ENCODE measurements at regions not wholly inside any gene's neighbourhood (a gene's known extent, or its start where the extent isn't known, plus 50 kb on each side); places are given as distances from the start of the nearest gene placed in this dataset.

DNA sequence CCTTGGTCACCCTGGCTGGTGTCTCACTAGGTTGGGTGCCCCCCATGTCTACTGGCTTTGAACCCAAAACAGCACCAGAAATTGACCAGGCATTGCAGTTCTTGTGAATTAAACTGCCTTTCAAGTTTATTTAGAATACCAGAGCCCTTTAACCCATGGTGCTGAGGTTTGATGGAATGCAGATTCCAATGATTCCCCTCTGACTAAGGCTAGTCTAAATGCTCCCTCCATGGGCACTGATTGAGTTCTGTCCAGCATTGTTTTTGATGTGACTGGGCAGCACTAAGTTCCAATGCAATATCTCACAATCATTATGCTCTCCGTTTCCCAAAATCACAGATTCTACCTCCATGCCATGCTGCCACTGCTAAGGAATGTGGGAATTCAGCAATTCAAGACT is 1047.4 kb upstream of the LRRN3 start:
- no peak for DNase-seq (ENCODE audit: low spot score)

DNA sequence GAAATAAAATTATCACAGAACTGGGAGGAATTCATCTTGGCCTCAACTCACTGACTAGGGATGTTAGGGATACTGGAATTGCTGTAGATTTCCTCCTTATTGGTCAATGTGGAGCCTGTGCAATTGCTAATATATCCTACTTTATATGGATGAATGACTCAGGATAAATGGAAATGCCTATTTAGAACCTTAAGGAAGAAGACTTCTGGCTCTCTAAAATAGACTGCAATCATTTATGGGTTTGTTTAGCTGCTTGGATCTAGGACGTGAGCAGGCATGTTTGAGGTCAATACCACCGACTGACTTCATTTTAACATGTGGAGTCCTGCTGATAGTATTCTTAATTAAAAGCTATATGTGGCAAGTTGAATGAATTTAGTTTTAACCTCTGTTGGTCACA is 1040.1 kb upstream of the LRRN3 start:
- DNase-seq (ENCODE audit: low spot score), result no peak

DNA sequence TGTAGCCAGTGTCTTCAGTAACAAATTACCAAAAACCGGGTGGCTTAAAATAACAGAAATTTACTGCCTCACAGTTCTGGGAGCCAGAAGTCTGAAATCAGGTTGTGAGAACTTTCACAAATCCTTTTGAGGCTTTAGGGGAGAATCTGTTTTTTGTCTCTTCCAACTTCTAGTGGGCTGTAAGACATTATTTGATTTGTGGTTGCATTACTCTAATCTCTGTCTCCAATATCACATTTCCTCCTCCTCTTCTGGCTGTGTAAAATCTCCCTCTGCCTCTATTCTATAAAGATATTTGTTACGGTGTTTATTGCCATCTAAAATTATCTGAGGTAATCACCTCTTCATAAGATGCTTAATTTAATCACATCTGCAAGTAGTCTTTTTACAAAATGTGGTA is 1039.6 kb upstream of the LRRN3 start:
- DNase-seq (ENCODE audit: low spot score), result no peak

DNA sequence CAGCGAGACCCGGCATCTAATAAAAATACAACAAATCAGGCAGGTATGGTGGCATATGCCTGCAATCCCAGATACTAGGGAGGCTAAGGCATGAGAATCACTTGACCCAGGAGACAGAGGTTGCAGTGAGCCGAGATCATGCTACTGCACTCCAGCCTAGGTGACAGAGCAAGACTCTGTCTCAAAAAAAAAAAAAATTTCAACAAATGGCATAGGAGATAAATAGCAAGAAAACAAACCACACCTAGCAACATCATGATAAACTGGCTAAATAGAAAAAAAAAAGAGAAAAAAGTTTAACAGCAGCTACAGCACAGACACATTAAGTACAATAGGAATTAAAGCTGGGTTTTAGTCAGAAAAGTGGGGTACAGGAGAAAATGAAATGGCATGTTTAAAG is 1034.6 kb upstream of the LRRN3 start:
- no peak for DNase-seq (ENCODE audit: low spot score)

DNA sequence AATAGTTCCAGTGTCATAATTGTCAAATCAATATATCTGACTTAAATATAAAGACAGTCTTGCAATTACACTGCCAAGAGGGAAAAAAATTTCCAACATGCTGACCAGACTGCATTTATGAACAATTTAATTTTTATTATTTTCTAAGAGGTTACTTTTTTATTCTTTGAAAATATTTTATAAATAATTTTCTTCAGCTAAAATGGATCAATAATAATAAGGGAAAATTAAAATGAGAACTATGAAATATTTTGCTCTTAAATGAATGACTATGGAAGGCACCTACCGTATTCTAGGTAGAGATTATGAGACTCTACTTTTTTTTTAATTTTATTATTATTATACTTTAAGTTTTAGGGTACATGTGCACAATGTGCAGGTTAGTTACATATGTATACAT is 1032.5 kb upstream of the LRRN3 start:
- DNase-seq (ENCODE audit: low spot score), result no peak

DNA sequence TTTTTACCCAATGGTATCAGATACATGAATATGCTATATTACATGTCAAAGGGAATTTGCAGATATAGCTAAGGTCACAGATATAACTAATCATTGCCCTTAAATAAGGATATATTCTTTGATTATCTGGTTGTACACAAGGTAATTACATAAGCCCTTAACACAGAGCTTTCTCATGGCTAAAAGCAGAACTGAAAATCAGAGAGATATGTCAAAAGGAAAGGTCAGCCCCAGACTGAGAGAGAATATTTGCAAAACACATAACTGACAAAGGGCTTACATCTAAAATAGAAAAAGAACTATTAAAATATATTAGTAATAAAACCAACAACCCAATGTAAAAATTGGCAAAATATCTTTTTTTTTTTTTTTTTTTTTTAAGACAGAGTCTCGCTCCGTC is 1029.5 kb upstream of the LRRN3 start:
- DNase-seq (ENCODE audit: low spot score), result no peak

DNA sequence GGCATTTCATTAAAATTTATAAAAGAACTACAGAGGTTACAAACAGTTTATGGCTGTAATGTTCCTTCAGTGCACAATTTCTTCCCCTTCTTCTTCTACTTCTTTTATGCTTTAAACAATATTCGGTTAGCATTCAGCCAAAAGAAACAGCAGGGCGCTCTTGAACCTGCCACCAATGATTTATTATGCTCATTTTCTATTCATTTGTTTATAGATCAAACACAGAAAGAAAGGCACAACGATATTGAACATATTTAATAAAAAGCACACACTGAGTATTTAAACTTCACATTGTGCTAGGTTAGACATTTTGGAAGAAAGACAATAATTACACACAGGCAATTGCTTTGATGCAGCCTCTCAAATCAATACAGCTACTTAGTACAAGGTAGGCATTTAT is 1025.8 kb upstream of the LRRN3 start:
- DNase-seq (ENCODE audit: low spot score), result no peak

DNA sequence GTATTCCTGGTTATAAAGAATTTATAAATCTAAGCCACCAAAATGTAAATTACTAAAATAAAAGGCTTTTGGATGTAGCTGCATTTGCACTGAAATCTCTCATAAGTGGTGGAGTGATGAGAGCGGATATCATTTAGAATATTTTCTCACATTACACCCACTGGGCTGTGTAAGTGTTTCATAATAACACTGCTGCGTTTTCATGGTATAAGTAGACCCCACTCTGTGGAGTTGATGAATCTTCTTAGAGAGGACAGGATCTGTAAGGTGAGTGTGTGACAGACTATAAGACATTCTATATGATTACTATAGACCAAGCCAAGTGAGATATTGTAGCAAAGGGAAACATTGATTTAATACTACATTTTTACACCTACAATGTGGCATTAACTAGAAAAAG is 1024.1 kb upstream of the LRRN3 start:
- no peak for DNase-seq (ENCODE audit: low spot score)

DNA sequence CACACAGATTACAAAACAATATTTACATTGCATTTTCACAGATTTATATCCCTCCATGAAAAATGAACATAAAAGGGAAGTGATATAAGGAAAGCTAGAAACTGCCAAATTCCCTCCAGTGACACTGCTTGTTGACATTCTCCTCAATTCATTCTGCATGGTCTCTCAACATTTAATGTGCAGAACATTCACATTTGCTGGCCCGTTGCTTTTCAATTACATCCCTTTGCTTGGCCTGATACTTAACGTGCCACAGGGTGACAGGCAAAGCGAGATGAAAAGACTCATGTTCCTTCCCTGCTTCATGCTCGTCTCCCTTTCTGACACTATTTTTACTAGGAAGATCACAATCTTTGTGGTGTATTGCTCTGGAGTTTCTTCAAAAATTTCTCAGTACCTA is 1019.7 kb upstream of the LRRN3 start:
- no peak for DNase-seq (ENCODE audit: low spot score)

DNA sequence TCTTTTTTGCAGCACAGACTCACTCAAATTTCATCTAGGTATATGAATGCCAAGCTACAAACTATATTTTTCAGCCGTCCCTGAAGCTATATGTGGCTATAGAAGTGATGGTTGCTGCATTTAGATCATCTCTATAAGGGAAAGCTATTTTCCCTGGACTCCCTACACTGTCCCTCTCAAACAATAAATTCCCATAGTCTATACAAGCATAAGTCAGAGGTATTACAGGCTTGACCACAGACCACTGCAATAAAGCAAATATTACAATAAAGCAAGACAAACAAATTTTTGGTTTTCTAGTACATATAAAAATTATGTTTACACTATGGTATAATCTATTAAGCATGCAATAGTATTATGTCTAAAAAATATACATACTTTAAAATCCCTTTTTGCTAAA is 1015.5 kb upstream of the LRRN3 start:
- no peak for DNase-seq (ENCODE audit: low spot score)

DNA sequence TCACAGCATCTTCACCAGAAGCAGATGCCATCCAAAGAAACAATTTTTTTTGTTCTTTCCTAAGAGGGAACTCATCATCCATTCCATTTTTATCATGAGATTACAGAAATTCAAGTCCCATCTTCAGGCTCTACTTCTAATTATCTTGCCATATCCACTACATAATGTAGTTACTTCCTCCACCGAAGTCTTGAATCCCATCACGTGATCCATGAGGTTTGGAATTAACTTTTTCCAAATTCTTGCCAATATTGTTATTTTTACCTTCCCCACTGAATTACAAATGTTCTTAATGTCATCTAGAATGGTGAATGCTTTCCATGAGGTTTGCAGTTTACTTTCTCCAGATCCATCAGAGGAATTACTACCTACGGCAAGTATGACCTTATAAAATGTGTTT is 1014.7 kb upstream of the LRRN3 start:
- DNase-seq (ENCODE audit: low spot score), result no peak

DNA sequence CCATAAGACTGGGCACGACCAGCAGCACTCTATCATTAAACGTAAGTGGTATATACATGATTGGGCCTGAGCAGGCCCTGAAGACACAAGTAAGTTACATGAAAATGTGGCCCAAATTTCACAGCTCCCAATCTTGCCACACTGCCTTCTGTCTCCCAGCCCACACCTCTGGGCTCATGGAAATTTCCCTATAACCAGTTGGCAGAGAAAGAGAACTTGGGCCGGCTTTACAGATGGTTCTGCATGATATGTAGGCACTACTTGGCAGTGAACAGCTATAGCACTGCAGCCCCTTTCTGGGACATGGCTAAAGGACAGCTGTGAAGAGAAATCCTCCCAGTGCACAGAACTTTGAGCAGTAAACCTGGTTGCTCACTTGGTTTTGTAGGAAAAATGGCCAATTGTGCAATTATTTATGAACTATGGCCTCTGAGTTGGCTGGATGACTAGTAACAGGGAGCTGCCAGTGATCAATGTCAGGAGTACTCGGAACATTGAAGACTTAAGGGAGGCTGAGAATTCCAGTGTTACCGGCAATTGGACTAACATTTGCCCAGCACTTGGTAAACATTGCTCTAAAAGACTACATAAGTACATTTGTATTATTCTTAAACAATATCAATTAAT is 1006.6 kb upstream of the LRRN3 start:
- no peak for DNase-seq (ENCODE audit: low spot score)

DNA sequence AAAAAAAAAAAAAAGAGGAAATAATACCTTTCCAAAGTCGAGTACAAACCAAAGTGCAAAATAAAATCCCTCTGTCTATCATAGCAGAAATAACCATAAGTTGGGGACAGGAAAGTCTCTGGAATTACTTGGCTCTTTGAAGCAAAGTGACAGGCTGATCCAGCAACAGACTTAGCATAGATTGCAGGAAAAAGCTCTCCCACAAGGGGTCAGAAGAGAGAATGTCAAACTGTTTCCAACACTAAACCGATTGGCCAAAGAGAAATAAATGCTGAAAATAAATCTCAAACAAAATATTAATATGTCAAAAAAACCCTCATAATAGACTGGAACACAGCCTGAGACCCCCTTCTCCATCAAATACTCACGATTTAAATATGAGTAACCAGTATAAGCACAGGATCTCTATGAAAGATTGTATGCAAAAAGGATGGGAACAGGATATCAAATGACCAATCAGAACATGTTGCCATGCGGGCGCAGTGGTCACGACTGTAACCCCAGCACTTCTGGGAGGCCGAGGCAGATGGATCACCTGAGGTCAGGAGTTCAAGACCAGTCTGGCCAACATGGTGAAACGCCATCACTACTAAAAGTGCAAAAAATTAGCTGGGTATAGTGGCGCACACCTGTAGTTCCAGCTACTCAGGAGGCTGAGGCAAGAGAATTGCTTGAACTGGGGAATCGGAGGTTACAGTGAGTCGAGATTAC is 1000.7 kb upstream of the LRRN3 start:
- DNase-seq (ENCODE audit: low spot score), result peak; percentile 13

DNA sequence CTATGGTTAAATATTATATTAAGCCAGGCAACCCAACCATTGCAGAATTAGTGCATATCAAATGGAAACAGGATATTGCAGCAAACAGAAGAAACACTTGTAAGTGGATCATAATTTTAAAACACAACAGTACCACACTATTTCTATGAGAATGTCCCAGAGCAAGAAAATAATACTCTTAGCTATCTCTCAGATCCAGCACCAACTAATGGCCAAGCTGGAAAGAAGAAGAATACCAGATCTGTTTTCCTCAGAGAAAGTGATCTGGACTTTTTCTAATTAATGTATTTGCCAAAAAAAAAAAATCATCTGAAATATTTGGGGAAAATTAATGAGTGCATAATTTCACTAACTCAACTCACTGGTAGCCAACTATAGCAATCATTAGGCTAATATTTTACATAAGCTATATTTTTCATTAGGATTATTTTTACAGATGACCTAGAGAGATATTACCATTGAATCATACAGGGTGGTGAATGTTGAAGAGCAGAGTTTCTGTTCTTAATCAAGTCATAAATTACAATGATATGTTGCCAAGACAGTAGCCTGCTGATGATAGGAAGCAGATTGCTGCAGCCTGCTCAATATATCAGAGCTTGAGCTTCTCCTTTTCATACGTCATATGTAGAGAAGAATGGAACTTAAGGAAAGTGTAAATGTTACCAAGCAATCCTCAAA is 995.4 kb upstream of the LRRN3 start:
- no peak for DNase-seq (ENCODE audit: low spot score)

DNA sequence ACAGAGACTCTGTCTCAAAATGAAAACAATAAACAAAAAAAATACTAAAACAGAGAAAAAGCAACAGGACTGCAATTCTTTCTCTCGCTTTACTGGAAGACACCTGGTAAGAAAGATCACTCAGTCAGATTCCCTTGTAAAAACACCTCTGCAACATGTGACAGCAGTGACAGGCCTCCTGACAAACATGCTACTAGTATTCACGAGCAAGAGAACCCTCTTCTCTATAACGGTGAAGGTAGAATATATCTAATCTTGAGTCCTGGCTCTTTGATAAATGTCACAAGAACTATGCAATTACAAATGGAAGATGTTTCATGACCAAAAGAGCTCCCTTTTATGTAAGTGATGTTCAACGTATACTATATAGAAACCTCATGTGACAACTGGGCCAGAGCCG is 986.7 kb upstream of the LRRN3 start:
- DNase-seq (ENCODE audit: low spot score), result no peak

DNA sequence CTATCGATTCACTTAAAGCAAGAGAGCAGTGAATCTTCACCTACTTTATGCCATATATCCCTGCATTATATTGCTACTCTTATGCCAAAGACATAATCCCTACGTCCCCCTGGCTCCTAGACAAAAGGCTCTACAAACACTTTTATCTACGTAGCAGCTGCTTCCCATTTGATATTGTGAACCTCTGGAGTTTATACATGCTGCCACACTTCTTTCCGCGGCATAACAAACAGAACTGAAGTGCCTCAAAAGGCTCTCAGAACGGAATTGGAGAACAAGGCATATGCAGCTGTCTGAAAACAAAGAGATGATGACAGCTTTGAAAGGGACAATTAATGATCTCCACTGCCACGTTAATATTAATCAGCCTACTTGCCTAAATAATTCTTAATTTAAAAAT is 985.6 kb upstream of the LRRN3 start:
- DNase-seq (ENCODE audit: low spot score), result no peak

DNA sequence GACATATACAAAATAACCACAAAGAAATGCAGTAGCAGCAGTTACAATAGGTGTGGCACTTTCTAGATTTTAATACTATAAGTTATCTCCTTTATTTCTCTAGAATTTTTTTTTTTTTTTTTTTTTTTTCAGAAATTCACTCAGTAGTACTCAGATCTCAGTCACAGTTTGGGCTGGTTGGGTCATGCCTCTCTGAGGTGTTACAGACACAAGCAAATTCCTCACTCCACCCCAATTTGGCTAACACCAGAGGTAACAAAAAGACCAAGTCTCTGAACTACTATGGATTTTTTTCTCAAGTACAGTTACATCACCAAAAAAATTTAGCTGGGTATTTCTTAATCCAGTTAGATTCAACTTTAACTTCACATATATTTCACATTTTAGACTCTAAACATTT is 985.1 kb upstream of the LRRN3 start:
- DNase-seq (ENCODE audit: low spot score), result no peak

DNA sequence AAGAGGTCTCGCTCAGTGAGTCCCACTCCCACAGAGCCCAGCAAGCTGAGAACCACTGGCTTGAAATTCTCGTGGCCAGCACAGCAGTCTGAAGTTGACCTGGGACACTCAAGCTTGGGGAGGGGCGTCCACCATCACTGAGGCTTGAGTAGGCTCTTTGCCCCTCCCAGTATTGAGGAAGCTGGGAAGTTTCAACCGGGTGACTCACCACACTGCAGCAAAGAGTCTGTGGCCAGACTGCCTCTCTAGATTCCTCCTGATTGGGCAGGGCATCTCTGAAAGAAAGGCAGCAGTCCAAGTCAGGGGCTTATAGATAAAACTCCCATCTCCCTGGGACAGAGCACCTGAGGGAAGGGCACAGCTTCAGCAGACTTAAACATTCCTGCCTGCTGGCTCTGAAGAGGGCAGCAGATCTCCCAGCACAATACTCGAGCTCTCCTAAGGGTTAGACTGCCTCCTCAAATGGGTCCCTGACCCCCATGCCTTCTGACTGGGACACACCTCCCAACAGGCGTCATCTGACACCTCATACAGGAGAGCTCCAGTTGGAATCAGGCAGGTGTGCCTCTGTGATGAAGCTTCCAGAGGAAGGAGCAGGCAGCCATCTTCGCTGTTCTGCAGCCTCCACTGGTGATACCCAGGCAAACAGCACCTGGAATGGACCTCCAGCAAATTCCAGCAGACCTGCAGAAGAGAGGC is 970.9 kb upstream of the LRRN3 start:
- DNase-seq (ENCODE audit: low spot score), result no peak

DNA sequence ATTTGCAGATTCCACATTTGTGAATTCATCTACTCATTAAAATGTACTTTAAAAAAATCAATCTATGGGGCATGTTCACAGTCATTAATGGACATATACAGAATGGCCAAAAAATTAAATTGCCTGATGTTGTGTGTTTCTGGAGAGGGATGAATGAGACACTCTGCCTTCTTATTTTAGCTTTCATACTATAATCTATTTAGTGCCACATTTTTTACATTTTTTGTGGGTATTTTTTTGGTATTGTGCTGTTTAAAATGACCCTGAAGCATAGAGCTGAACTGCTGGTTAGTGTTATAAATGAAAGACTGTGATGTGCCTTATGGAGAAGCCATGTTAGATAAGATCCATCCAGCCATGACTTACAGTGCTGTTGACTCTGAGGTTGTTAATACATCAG is 961.8 kb upstream of the LRRN3 start:
- no peak for DNase-seq (ENCODE audit: low spot score)

DNA sequence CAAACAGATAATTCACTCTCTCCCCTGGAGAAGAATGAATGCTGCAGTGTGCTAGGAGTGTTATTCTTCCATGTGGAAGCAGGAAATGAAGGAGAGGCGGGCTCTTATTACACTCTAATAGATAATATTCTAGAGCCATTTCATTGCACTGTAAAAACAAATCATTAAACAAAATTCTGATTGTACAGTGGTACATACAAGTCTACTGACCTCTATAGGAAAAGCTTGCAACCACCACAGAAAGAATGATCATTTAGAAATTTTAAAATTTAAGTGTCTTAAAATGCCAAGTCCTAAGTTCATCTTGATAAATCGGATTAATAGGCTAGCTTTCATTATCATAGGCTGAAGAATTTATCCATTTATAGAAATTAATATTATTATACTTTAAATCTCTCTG is 960.3 kb upstream of the LRRN3 start:
- DNase-seq (ENCODE audit: low spot score), result peak; percentile 8

DNA sequence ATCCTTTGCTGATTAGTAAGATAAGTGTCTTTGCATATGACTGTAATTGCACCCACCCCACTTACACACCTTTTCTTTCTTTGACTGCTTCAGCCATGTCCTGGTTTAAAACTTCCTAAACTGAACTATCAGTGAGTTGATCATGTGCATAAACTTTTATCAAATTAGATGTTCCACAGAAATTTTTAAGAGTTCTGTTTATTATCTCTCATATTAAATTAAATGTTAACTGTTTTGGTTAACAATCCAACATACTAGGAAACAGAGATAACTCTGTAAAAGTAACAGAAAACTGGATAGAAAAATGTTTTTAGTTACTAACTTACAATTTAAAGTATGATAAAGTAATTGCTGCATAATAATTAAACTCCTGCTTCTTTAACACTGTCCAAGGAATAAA is 959.6 kb upstream of the LRRN3 start:
- DNase-seq (ENCODE audit: low spot score), result no peak

DNA sequence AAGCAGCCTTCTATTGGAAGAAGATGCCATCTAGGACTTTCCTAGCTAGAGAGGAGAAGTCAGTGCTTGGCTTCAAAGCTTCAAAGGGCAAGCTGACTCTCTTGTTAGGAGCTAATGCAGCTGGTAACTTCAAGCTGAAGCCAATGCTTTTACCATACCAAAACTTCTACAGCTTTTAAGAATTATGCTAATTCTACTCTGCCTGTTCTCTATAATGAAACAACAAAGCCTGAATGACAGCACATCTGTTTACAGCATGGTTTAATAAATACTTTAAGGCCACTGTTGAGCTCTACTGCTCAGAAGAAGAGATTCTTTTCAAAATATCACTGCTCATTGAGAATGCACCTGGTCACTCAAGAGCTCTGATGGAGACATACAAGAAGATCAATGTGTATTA is 951.9 kb upstream of the LRRN3 start:
- no peak for DNase-seq (ENCODE audit: low spot score)

DNA sequence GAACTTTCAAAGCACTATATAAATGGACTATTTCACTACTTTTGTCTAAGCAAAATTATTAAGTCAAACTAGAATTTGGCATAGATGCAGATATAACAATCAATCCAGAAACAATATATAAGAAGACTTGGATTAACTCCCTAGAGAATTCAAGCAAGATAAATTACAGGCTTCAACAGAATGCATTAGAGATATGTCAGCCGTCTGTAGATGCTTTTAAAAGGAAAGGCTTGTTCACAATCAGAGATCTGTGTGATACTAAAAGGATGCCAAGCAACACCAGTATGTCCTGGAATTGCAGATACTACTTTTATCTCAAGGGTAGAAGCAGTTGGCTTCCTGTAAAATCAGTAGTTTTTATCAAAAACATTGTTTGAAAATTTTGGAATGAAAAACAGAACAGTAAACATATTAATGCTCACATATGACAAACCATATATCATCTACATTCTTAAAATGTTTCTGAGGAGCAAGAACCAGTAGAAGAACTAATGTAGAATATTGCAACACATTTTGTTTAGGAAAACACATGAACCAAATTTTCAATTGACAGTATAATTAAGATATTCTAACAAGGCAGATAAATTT is 947.9 kb upstream of the LRRN3 start:
- no peak for DNase-seq (ENCODE audit: low spot score)
